Non-pigmented ciliary epithelial cell (primary cell): ENCODE measurements at regions not wholly inside any gene's neighbourhood (a gene's known extent, or its start where the extent isn't known, plus 50 kb on each side); places are given as distances from the start of the nearest gene placed in this dataset.

Experiments used
- DNase-seq: peaks from one replicate; pipeline ENCODE4 v3.0.0-alpha.2; 2010; ENCODE audit warnings: low read depth

DNA sequence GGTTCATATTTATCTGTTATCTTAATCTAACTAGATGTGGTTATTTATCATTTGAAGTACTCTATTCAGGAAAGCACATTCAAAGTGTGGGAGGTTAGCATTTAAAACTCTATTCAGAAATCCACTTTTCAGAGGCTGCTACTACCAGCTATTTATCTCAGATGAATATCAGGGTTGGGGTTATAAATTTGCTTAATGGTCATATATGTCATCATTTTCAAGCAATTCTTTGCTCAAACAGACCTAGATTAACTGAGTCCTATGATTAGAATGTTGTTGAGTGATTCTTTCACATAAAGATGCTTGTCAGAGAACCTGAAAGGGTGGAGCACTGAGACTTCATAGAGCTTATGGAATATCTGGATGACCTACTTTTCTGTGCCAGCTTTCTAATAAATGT is 436.9 kb upstream of the TGFBR2 start:
- DNase-seq = no peak

DNA sequence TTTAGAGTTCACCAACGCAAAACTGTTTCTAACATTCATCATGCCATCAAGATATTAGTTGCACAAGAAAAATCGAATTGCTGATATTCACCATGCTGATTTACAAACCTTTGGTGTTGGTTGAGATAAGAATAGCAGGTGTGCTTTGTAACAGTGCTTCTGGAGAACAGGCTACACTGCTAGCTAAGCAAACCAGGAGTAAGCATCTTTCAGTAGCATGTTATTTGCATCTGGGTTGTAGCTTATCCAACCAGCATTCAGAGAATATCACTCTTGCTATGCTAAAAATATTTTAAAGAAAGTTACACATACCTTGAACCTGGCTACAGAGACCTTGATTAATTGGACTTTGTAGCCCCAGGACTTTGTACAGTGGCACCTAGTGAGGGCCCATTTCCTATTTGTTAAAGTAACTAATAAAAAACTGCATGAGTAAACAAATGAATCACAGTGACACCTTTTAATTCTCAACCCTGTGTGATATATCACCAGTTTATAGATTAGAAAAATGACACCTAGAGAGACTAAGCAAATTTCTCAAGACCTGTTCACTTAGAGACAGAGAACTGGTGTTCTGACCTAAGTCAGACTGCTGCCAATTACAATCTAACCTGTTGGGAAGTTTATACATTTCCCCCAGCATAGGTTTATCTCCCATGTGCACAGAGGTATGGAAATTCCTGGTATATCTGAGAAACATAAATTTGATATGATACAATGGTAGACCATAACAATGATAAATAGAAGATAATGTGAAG is 435.5 kb upstream of the TGFBR2 start:
- no peak for DNase-seq

DNA sequence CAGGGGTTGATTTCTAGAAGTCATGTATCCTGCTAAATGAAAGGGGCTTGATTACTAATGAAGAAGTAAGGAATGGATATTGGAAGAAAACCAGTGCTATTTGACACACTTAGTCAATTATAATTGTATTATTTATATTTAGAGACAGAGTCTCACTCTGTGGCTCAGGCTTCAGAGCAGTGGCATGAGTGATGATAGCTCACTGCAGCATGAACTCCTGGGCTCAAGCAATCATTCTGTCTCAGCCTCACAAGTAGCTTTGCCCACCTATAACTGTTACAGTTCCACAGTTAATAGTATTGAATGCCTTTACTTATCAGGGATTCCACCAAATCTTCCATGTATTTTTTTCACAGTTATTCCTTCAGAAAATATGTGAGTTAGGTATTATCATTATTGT is 432.0 kb upstream of the TGFBR2 start:
- no peak for DNase-seq

DNA sequence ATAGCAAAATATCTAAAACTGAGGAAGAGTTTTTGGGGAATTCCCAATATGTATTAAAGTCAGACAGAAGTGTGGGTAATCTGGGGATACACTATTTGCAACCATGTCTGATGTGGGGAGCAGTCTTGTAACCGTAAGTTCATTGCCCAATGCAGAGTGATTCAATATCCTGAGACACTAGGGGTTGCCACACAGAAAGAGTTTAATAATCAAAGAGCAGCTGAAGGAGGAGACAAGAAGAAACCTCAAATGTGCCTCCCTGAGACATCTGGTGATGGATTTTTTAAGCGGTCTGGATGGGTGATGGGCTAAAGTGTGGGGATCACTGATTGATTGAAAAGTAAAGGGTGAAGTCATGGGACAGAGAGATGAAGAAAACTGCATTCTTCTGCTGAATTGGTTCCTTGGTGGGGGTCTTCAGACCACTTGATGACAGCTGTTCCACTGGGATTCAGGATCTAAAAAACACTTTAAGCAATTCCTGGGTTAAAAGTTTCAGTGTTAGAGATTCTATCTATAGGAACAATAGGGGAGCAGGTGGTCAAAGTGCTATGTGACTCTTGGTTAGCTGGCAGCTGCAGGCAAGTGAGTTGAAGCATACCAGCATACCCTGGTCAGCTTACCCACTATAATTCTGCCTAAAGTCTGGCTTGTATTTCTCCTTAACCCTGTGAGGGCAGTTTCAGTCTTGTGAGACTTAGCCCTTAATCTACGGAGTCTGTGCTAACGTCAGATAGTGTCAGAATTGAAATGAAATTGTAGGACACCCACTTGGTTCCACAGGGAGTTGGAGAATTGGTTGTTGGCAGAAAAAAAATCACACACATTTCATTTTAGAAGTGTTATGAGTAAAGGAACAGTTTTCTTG is 425.9 kb upstream of the TGFBR2 start:
- DNase-seq = no peak

DNA sequence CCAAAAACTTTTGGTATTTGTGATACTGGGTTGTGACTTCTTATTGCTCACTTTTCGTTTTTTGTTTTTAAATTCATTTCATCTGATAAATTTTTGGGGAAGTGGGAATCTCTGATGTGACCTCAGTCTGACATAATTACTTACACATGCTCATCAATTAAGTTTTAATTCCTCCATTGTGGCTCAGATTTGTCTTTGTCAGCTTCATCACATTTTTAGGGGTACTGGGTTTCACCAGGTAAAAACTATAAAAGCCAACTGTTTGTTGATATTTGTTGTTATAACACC is 425.3 kb upstream of the TGFBR2 start:
- DNase-seq = no peak

DNA sequence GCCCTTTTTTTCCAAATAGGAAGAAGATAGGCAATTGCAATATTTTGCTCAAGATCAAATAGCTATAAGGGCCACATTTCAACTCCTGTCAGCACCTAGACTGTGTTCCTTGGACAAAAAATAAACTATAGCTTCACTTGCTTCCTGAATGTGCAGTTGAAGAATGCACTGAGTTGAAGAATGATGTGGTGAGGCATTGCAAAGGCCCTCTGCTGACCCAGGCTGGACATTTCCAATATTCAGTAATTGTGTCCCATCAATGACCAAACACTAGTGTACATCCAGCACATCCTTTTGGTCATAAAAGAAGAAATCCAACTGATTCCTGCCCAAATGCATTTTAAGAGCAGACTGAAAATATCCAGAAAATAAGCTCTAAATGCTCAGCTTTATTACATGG is 424.8 kb upstream of the TGFBR2 start:
- DNase-seq = no peak

DNA sequence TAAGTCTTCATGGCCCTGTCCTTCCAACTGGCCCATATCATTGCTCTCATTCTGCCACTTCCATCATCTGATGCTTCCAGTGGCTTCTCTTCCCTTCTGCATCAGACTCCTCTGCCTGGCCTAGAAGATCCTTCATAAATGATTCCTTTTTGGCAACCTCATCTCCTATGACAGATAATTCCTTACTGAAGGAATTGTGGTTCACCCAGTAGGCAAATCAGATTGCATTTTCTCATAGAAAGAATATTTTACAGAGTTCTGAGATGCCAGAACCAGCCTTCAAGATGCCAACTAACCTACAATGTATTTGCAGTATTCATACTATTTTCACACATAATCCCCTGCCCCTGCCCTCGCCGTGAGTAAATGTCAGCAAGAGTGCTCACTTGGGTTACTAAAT is 423.0 kb upstream of the TGFBR2 start:
- no peak for DNase-seq

GRCh38 chr3:30184091-30184810 is 422.1 kb upstream of the TGFBR2 start:
- DNase-seq = no peak

DNA sequence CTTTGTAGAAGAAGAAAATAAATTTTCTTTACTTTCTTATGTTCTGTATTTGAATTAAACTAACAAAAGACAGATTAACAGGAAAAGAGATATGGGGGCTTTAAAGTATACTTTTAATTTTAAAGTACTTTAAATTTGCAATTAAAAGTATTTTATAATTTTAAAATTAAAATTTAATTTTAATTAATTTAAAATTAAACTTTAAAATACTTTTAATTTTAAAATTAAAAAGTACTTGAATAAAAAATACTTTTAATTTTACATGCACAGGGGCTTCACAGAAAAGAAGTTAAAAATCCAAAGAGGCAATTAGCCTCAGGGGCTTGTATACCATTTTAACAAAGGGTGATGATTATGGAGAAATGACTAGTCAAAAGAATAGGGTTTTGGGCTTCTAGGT is 420.5 kb upstream of the TGFBR2 start:
- no peak for DNase-seq

- DNase-seq = no peak
These were observed 419.6 kb upstream of the TGFBR2 start for GRCh38 chr3:30186741-30187219.

DNA sequence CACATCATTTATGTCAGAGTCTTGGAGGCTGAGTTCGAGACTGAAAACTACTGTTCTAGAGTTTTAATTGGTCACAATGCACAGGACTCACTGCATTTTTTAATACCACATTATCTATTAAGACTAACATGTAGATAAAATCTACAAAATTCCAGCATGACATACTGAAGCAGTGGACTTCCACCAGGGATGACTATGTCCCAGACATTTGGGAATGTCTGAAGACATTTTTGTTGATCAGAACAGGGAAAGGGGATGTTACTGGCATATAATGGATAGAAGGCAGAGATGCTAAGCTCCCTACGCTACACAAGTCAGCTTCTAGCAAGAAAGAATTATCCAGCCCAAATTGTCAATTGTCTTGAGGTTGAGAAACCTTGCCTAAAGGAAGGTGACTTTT is 419.0 kb upstream of the TGFBR2 start:
- no peak for DNase-seq

DNA sequence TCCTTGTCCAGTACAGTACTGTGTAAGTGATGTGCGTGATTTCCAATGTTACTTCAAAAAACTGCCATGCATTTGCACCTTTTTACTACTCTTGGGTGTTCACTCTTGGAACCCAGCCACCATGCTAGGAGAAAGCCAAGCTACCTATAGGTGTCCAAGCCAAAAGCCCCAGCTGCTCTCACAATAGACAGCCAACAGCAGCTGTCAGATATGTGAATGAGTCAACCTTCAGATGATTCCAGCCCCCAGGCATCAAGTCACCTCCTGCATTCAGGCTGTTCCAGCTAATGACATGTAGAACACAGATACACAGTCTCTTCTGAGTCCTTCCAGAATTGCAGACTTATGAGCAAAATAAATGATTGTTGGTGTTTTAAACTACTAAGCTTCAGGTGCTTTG is 417.7 kb upstream of the TGFBR2 start:
- DNase-seq = no peak

DNA sequence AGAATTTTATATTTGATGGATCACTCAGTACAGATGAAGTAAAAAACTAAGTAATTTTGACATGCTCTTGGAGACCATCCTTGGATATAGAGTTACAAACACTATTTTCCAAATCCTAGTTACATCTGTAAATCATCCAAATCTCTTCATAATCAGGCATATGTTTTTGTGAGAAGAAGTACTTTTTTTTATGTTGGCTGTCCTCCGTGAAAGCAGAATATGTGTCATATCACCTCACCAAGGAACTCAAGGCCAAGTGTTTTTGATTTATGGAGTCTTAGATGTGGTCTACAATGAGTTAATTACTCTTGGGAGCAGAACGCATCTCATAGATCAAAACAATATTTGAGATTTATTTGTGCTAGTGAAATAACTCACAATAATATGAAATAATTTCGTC is 416.5 kb upstream of the TGFBR2 start:
- DNase-seq = no peak

- DNase-seq = no peak
These were observed 412.8 kb upstream of the TGFBR2 start for GRCh38 chr3:30193625-30194044.

GRCh38 chr3:30195352-30195751 is 411.0 kb upstream of the TGFBR2 start:
- no peak for DNase-seq

GRCh38 chr3:30198162-30198561 is 408.2 kb upstream of the TGFBR2 start:
- no peak for DNase-seq

DNA sequence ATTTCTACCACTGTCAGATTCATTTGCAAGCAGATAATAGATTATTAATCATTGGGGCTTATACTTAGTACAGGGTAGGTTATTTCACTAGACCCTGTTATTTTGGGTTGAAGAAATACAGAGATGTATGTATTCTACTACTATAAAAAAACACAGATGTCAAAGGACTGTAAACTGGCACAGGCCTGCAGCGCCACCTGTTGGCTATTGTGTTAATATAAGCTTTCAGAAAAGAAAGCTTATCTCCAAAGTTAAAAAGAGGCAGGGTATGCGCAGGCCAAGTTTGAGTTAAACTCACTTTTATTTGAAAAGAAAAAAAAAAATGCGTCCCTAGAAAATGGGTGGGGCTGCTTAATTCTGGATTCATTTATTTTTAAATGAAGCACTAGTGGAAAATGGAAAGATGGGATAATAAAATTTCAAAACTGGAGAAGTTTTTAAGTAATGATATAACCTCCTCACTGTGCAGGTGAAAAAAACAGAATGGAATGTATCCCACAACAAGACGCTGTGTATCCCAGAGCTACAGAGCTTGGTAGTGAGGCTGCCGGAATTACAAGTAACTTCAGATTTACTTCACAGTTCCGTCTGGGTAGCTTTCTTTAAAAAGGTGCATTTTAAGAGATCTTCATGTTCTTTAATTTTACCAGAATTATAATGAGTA is 407.2 kb upstream of the TGFBR2 start:
- no peak for DNase-seq

DNA sequence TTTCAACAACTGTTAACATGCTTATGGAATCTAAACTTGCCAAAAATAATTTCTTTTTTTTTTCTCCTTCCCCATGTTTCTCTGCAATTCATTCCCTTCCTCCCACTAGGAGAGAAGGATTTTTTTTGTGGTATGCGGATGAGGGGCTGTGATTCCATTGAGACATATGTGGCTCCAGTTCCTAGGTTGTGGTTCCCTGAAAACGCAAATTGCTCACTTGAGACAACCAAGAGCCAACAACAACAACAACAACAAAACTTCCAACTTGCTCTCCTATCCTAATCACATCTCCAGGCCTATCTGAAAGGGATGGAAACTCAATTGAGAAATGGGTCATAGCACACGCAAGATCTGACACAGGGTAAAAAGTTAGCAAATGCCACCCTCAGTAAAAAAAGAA is 406.5 kb upstream of the TGFBR2 start:
- DNase-seq = no peak

DNA sequence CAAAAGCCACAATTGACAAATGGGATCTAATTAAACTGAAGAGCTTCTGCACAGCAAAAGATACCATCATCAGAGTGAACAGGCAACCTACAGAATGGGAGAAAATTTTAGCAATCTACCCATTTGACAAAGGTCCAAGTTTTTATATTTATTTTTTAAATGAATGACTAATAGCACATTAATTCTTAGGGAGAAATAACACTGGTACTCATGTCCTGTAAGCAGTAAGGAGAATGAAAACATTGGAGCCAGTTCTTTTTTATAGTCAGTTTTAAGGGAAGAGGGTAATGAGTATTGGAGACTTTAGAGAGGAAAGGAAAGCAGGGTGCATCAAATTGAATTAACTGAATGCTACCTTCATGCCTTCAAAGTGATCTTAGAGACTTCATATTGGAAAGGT is 404.7 kb upstream of the TGFBR2 start:
- no peak for DNase-seq

GRCh38 chr3:30203301-30203700 is 403.1 kb upstream of the TGFBR2 start:
- DNase-seq = no peak

DNA sequence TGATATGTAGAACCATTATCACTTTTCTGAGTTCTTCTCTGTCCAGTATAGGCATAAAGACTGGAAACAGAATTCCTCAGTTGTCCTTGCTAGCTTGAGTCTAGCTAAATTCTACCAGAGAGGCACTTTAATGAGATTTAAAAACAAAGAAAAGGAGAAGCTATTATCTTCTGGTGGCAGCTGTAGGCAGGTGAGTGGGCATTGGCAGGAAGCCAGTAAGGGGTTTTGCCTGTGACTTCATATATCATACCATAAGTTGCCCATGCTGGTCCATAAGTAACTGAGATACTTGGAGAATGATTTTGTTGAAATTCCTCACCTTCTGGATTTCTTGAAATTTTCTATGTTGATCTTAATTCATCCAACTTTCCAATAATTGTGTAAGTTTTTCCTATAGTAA is 402.3 kb upstream of the TGFBR2 start:
- DNase-seq = no peak

GRCh38 chr3:30206051-30206450 is 400.4 kb upstream of the TGFBR2 start:
- no peak for DNase-seq
